ENCODE measurements at regions not wholly inside any gene's neighbourhood (a gene's known extent, or its start where the extent isn't known, plus 50 kb on each side); places are given as distances from the start of the nearest gene placed in this dataset.

DNA sequence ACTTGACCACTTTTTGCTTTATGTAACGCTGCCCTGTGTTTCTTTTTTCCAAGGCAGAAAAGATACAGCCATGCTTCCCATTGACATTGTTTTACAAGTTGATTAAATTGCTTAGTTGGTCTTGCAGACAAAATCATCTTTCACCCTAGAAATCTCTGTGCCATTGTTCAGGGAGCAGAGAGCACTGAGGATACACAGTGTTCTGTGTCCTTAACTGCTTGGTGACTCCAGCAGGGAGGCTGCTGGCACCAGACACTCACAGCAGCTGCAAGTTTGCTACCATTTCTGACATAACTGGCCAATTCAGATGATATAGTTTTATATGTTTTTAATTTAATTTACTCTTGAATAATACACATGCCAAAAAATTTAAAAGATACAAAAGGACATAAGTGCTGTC lies 118.7 kb downstream of the RGS2 start:
- no peaks in the 10 kb centered on the region for H3K9me3 ChIP-seq
- WGBS, 2 donors: 87 to 88% methylated on average over 1 of the region's 1 CpG
- no peaks in the 10 kb centered on the region for H3K36me3 ChIP-seq
- no peaks in the 10 kb centered on the region for H3K4me1 ChIP-seq
- TF ChIP-seq POLR2A (IDR thresholded peaks at IDR 0.05): no peak
- TF ChIP-seq, protein P1, sequence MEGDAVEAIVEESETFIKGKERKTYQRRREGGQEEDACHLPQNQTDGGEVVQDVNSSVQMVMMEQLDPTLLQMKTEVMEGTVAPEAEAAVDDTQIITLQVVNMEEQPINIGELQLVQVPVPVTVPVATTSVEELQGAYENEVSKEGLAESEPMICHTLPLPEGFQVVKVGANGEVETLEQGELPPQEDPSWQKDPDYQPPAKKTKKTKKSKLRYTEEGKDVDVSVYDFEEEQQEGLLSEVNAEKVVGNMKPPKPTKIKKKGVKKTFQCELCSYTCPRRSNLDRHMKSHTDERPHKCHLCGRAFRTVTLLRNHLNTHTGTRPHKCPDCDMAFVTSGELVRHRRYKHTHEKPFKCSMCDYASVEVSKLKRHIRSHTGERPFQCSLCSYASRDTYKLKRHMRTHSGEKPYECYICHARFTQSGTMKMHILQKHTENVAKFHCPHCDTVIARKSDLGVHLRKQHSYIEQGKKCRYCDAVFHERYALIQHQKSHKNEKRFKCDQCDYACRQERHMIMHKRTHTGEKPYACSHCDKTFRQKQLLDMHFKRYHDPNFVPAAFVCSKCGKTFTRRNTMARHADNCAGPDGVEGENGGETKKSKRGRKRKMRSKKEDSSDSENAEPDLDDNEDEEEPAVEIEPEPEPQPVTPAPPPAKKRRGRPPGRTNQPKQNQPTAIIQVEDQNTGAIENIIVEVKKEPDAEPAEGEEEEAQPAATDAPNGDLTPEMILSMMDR (IDR thresholded peaks at IDR 0.05): no peak
- no peak for DNase-seq
- intact Hi-C loops (cut with DNase I): no loop called here
- H3K4me3 ChIP-seq (replicated peaks in 1 of 3): no peak overlapping the region
- no peaks in the 10 kb centered on the region for H3K27me3 ChIP-seq
- no peak overlapping the region for H3K27ac ChIP-seq

DNA sequence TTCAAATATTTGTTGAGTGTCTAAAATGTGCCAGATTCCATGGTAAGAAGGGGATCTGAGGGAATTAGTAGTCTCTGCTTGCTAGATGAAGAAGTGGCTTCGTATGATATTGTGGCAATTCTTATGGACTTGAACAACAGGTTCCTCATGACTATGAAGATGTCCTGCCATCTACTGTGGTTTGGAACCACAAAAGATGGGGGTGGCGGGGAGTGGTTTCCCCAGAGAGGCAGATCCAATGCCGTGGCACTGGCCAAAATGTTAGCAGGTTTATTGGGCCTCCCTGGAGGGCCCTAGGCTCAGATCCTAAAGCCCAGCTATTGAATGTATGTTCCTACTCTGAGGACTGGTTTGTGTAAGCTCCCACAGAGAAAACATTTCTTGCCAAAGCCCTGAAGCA lies 120.8 kb downstream of the RGS2 start:
- 77% methylated on average over 3 of the region's 3 CpGs for WGBS, 2 donors
- H3K27ac ChIP-seq: no peak overlapping the region
- no peaks in the 10 kb centered on the region for H3K27me3 ChIP-seq
- no peaks in the 10 kb centered on the region for H3K36me3 ChIP-seq
- no peak for TF ChIP-seq POLR2A (IDR thresholded peaks at IDR 0.05)
- TF ChIP-seq, protein P1 (IDR thresholded peaks at IDR 0.05): no peak
- H3K9me3 ChIP-seq: no peaks in the 10 kb centered on the region
- intact Hi-C loops (cut with DNase I): no loop called here
- no peak for DNase-seq
- no peaks in the 10 kb centered on the region for H3K4me1 ChIP-seq
- H3K4me3 ChIP-seq (replicated peaks in 1 of 3): no peak overlapping the region

DNA sequence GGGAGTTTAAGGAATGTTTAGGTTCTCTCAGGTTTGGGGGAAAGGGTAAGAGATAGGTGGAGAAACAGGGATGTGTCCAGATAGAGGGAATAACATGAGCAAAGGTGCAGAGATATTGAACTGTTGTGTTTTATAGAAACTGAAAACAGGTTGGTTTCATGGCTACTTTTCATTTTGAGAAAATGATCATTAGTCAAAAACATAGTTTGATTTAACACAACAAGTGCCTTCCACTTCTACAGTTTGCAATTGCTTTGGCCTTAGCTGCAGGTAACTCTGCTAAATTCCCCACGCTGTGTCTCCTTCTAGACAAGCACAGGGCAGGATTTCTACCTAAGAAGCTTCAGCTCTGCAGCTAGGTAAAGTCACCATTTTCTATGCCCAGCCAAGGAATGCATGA lies 124.9 kb downstream of the RGS2 start:
- intact Hi-C loops (cut with DNase I): no loop called here
- H3K27me3 ChIP-seq: no peaks in the 10 kb centered on the region
- H3K36me3 ChIP-seq: no peaks in the 10 kb centered on the region
- TF ChIP-seq POLR2A (IDR thresholded peaks at IDR 0.05): no peak
- no peak for DNase-seq
- WGBS, 2 donors: 81 to 94% methylated on average over 1 of the region's 1 CpG
- no peak overlapping the region for H3K27ac ChIP-seq
- H3K4me1 ChIP-seq: no peaks in the 10 kb centered on the region
- no peak overlapping the region for H3K4me3 ChIP-seq (replicated peaks in 1 of 3)
- no peaks in the 10 kb centered on the region for H3K9me3 ChIP-seq

GRCh38 chr1:192936313-192937018 lies 122.7 kb downstream of the UCHL5 start:
- WGBS, 2 donors: 79 to 88% methylated on average over 1 of the region's 1 CpG
- Histone ChIP-seq H3K27me3 (no peaks in the 10 kb centered on the region), H3K27ac (no peak overlapping the region), H3K36me3 (no peaks in the 10 kb centered on the region), H3K4me3 (replicated peaks in 1 of 3) (no peak overlapping the region), H3K9me3 (no peaks in the 10 kb centered on the region), H3K4me1 (no peaks in the 10 kb centered on the region)
- intact Hi-C loops (cut with DNase I): no loop called here
- no peak for DNase-seq
- TF ChIP-seq, protein P1 (IDR thresholded peaks at IDR 0.05): no peak
- TF ChIP-seq POLR2A (IDR thresholded peaks at IDR 0.05): no peak

- DNase-seq: no peak
- TF ChIP-seq, protein P1 (IDR thresholded peaks at IDR 0.05): no peak
- H3K27me3 ChIP-seq: no peaks in the 10 kb centered on the region
- intact Hi-C loops (cut with DNase I): no loop called here
- H3K4me1 ChIP-seq: no peaks in the 10 kb centered on the region
- WGBS, 2 donors: 68 to 77% methylated on average over 1 of the region's 1 CpG
- no peak overlapping the region for H3K4me3 ChIP-seq (replicated peaks in 1 of 3)
- no peak overlapping the region for H3K27ac ChIP-seq
- no peaks in the 10 kb centered on the region for H3K36me3 ChIP-seq
- no peaks in the 10 kb centered on the region for H3K9me3 ChIP-seq
Measured at GRCh38 chr1:192937128-192937527, 122.0 kb downstream of the UCHL5 start.

All from thyroid gland (tissue), 4 donors.